ENCODE measurements at regions not wholly inside any gene's neighbourhood (a gene's known extent, or its start where the extent isn't known, plus 50 kb on each side); places are given as distances from the start of the nearest gene placed in this dataset.

GRCh38 chr4:155119006-155119405 is 89.4 kb upstream of the NPY2R start:
- Histone ChIP-seq H3K4me3 (no peak overlapping the region), H3K4me2 (no peak overlapping the region)

DNA sequence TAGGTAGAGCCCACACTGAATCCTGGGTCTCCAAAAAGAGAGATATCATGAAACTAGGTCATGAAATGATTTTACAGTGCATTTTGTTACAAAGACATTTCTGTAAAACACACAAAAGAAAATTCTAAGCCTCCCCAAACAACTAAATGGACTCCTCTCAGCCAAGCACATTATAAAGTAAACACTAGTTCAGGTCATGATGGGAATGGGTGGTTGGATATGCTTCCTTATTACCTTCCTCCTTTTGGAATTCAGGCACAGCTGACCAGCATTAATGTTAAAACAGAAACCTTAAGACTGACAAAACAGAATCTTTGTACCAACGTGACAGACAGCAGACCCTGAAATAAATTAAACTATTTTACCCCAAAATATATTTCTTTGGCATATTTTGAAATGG is 87.9 kb upstream of the NPY2R start:
- Histone ChIP-seq H3K9me2 (replicated peaks; ENCODE audit: insufficient read depth) (no peaks in the 10 kb centered on the region), H2AFZ (no peak overlapping the region), H4K20me1 (ENCODE audit: insufficient read depth, poor library complexity, severe bottlenecking) (no peaks in the 10 kb centered on the region), H3K79me2 (no peaks in the 10 kb centered on the region), H3K27ac (no peak overlapping the region), H3K36me3 (replicated peaks; ENCODE audit: insufficient read depth, low read depth) (no peaks in the 10 kb centered on the region), H3K9me3 (ENCODE audit: low read depth) (no peaks in the 10 kb centered on the region), H3K4me1 (ENCODE audit: insufficient read depth) (no peaks in the 10 kb centered on the region), H3K4me2 (no peak overlapping the region), H3K27me3 (no peaks in the 10 kb centered on the region), H3K4me3 (no peak overlapping the region)
- DNase-seq (ENCODE audit: low spot score): no peak
- WGBS (ENCODE audit: low lambda C conversion rate, missing lambda C conversion rate): 71% methylated on average over 1 of the region's 1 CpG
- TF ChIP-seq CTCF (IDR thresholded peaks at IDR 0.05; ENCODE audit: poor library complexity): no peak
- no peak for TF ChIP-seq EZH2phosphoT487 (IDR thresholded peaks at IDR 0.05; ENCODE audit: low read depth, severe bottlenecking, unreplicated experiment)
- TF ChIP-seq EZH2 (IDR thresholded peaks at IDR 0.05; ENCODE audit: borderline replicate concordance): no peak

More at GRCh38 chr4:155119006-155119405, 89.4 kb upstream of the NPY2R start:
- H2AFZ ChIP-seq: no peak overlapping the region
- no peaks in the 10 kb centered on the region for H3K9me3 ChIP-seq (ENCODE audit: low read depth)
- H3K27ac ChIP-seq: no peak overlapping the region
- TF ChIP-seq EZH2phosphoT487 (IDR thresholded peaks at IDR 0.05; ENCODE audit: low read depth, severe bottlenecking, unreplicated experiment): no peak
- no peak for TF ChIP-seq EZH2 (IDR thresholded peaks at IDR 0.05; ENCODE audit: borderline replicate concordance)
- TF ChIP-seq CTCF (IDR thresholded peaks at IDR 0.05; ENCODE audit: poor library complexity): no peak
- H3K9me2 ChIP-seq (replicated peaks; ENCODE audit: insufficient read depth): no peaks in the 10 kb centered on the region
- H3K79me2 ChIP-seq: no peaks in the 10 kb centered on the region
- H3K4me1 ChIP-seq (ENCODE audit: insufficient read depth): no peaks in the 10 kb centered on the region
- no peaks in the 10 kb centered on the region for H3K27me3 ChIP-seq
- no peaks in the 10 kb centered on the region for H4K20me1 ChIP-seq (ENCODE audit: insufficient read depth, poor library complexity, severe bottlenecking)
- DNase-seq (ENCODE audit: low spot score): no peak
- no peaks in the 10 kb centered on the region for H3K36me3 ChIP-seq (replicated peaks; ENCODE audit: insufficient read depth, low read depth)

GRCh38 chr4:155122382-155122781 is 86.1 kb upstream of the NPY2R start:
- Histone ChIP-seq H3K36me3 (replicated peaks; ENCODE audit: insufficient read depth, low read depth) (no peaks in the 10 kb centered on the region), H2AFZ (no peak overlapping the region), H3K27ac (no peak overlapping the region), H3K9me2 (replicated peaks; ENCODE audit: insufficient read depth) (no peaks in the 10 kb centered on the region), H4K20me1 (ENCODE audit: insufficient read depth, poor library complexity, severe bottlenecking) (no peaks in the 10 kb centered on the region), H3K79me2 (no peaks in the 10 kb centered on the region), H3K4me1 (ENCODE audit: insufficient read depth) (no peaks in the 10 kb centered on the region), H3K4me3 (no peak overlapping the region), H3K27me3 (no peaks in the 10 kb centered on the region), H3K4me2 (no peak overlapping the region), H3K9me3 (ENCODE audit: low read depth) (no peaks in the 10 kb centered on the region)
- WGBS (ENCODE audit: low lambda C conversion rate, missing lambda C conversion rate): 80% methylated on average over 5 of the region's 5 CpGs
- no peak for TF ChIP-seq EZH2phosphoT487 (IDR thresholded peaks at IDR 0.05; ENCODE audit: low read depth, severe bottlenecking, unreplicated experiment)
- TF ChIP-seq CTCF (IDR thresholded peaks at IDR 0.05; ENCODE audit: poor library complexity): no peak
- TF ChIP-seq EZH2 (IDR thresholded peaks at IDR 0.05; ENCODE audit: borderline replicate concordance): no peak
- DNase-seq (ENCODE audit: low spot score): no peak

DNA sequence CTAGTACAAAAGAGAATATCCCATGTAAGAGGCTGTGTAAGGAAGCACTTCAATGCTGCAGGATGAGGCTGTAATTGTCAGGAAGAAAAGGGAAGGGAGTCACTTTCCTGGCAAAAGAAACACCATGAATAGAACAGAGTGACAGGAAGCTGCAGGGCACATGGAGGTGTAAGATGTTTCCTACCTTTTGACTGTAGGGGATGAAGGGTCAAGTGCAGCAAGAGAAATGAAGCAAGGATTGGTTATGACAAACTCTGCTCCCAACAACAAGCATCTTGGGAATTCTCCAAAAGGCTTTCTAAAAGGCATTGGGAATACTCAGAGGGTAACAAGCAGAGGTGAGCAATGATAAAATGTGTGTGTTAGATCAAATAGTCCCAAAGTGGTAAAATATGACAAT is 74.3 kb upstream of the NPY2R start:
- H3K9me2 ChIP-seq (replicated peaks; ENCODE audit: insufficient read depth): no peaks in the 10 kb centered on the region
- H2AFZ ChIP-seq: no peak overlapping the region
- DNase-seq (ENCODE audit: low spot score): no peak
- no peaks in the 10 kb centered on the region for H3K36me3 ChIP-seq (replicated peaks; ENCODE audit: insufficient read depth, low read depth)
- no peak overlapping the region for H3K4me3 ChIP-seq
- no peak overlapping the region for H3K27ac ChIP-seq
- no peaks in the 10 kb centered on the region for H3K27me3 ChIP-seq
- no peaks in the 10 kb centered on the region for H3K9me3 ChIP-seq (ENCODE audit: low read depth)
- H3K4me2 ChIP-seq: no peak overlapping the region
- TF ChIP-seq CTCF (IDR thresholded peaks at IDR 0.05; ENCODE audit: poor library complexity): no peak
- TF ChIP-seq EZH2phosphoT487 (IDR thresholded peaks at IDR 0.05; ENCODE audit: low read depth, severe bottlenecking, unreplicated experiment): no peak
- TF ChIP-seq EZH2 (IDR thresholded peaks at IDR 0.05; ENCODE audit: borderline replicate concordance): no peak
- no peaks in the 10 kb centered on the region for H3K4me1 ChIP-seq (ENCODE audit: insufficient read depth)
- H3K79me2 ChIP-seq: no peaks in the 10 kb centered on the region
- H4K20me1 ChIP-seq (ENCODE audit: insufficient read depth, poor library complexity, severe bottlenecking): no peaks in the 10 kb centered on the region

Measured in hepatocyte (in vitro differentiated cells).